Pons (tissue), 1 donor: ENCODE measurements at regions not wholly inside any gene's neighbourhood (a gene's known extent, or its start where the extent isn't known, plus 50 kb on each side); places are given as distances from the start of the nearest gene placed in this dataset.
"Not testable (repeated sequence)": the region's sequence is repeated elsewhere in the genome, so short reads cannot be mapped to it uniquely, and the experiment has no call there.

Source experiments
- DNase-seq: peaks from one replicate; pipeline ENCODE4 v3.0.0-alpha.2; 2016; ENCODE audit warnings: low spot score

- DNase-seq = no peak
These were observed 613.8 kb downstream of the ZWINT start for GRCh38 chr10:55747244-55747643.

DNA sequence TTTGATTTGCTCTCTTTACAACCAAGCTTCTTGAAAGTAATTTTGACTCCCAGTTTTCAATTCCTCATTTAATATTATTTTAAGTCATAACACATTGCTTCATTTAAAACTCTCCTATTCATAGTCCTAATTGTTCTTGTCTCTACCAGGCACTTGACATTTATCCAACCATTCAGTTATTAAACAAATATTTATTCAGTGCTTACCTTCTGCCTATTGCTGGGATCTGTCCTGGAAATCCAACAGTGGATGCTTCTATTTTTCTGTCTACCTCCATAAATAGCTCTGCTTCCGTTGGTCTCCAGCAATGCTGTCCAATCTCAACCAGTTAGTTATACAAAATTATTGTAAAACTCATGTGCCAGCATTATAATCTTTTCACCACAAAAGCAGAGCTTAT lies 615.1 kb downstream of the ZWINT start:
- DNase-seq = no peak

DNA sequence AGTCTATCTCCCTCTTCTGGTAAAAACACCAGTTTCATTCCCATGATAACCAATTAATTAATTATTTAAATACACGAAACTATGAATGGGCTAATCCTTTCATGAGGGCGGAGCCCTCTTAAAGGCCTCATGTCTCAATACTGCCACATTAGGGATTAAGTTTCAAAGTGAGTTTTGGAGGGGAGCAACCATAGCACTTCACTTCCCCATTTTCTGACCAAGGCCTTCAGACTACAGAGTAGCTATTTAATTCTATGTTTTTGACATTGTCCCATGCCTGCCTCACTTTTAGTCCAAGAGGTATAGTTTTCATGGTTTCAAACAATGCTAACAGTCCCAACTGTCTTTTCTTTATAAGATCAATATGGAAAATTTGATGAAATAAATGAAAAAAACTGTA lies 618.6 kb downstream of the ZWINT start:
- DNase-seq = no peak

DNA sequence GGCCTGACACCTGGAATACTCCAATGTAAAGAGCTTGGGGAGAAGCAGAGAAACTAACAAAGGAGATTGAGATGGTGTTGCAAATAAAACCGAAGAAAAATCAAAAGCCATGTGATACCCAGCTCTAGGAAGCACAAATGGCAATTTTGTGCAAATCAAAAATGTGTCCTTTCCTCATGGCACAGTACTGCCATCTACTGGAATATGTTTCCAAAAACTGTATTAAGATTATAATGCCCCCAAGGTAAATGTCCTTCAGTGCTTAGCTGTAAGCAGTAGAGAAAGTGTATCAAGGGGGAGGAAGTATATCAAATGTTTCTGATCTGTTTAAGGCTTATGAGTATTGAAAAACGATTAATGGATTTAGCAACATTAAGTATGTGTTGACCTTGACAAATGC lies 620.3 kb downstream of the ZWINT start:
- peak; percentile 30 for DNase-seq

GRCh38 chr10:55740110-55740509 lies 620.9 kb downstream of the ZWINT start:
- no peak for DNase-seq

GRCh38 chr10:55734112-55734511 lies 626.9 kb downstream of the ZWINT start:
- DNase-seq = no peak

DNA sequence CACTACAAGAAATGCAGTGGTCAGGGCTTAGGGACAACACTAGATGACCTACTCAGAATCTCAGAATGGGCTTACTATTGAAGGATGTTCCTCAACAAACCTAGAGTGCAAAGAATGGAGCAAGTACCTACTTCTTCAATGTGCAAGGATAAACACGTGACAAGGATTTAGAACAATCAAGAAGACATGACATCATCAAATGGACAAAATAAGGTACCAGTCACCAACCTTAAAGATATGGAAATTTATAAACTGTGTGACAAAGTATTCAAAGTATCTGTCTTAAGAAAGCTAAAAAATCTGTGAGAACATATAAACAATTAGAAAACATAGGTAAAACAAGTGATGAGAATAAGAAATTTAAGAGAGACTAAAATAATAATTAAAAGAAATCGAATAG lies 656.1 kb downstream of the ZWINT start:
- no peak for DNase-seq

GRCh38 chr10:55668326-55668922 lies 692.6 kb downstream of the ZWINT start:
- no peak for DNase-seq

DNA sequence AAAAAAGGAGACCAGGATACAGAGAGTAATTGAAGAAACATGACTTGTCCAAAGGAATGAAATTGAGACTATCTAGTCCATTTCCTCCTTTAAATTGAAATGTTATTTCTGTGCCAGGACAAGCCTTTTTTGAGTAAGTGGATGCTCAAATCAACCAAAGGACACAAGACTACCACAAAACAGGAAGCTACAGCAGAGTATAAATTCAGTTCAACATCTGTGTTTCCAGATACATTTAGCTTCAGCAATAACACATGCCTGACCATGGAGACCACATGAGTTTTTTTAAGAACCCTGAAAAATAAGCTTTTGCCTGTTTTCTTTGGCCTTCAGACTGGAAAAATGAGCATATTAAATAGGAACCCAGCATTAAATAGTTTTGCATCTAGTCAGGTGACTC lies 707.5 kb downstream of the ZWINT start:
- DNase-seq = no peak

GRCh38 chr10:55641601-55642000 lies 719.5 kb downstream of the ZWINT start:
- DNase-seq = no peak

DNA sequence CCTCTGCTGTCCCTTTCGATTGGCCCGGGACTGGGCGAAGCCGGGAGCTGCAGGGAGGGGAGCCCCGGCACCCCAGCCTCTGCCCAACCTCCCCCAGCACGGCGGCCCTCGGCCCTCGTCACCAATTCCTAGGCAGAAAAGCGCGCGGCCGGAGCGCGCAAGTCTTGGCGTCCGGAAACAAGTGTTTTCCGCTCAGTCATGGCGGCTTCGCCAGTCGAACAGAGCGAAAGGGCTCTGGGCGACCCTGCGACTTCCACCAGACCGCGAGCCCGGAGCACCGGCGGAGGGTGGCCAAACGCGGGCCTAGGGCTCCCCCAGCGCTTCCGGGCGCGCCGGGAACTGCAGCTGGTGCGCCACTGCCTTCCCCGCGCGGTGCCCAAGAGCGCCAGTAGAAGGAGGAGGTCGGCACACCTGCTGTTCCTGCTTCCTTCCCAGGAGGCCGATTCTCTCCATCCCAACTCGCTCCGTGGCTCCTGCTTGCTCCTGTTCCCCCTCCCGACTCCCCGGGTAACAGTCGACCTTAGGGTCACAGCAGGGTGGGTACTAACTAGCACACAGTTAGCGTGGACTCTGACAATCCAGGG lies 729.9 kb downstream of the ZWINT start:
- peak; percentile 50 for DNase-seq

DNA sequence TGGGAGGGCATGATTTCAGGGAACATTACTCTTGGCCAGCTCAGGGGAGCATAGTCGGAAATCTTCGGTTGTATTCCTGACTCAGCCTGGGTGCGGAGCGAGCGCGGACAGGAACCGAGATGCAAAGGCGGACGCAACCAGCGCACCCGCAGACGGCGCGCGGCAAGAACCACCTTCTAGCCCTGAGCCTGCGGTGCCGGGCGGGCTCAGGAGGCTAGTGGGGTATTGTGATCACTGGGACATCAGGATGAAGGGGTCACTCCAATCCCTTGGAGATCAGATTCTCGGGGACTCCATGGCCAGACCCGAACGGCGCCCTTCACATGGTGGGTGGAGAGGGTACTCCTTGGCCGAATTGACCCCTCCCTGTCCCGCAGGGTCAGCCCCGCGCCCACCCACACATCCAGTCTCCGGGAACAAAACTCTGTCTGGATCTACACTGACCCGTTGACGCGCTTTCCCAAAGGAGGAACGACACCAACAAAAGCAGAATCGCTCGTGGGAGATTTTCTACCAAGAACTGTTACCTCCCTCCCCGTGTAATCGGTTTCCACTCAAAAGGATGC lies 730.5 kb downstream of the ZWINT start:
- DNase-seq = peak; percentile 5

GRCh38 chr10:55629793-55630490 lies 731.1 kb downstream of the ZWINT start:
- DNase-seq = peak; percentile 53

- DNase-seq = peak; percentile 18
These were observed 732.8 kb downstream of the ZWINT start for GRCh38 chr10:55628260-55628701.

- DNase-seq = no peak
These were observed 733.5 kb downstream of the ZWINT start for GRCh38 chr10:55627501-55628051.

- DNase-seq = not testable (repeated sequence)
These were observed 759.2 kb downstream of the ZWINT start for GRCh38 chr10:55601690-55602478.

DNA sequence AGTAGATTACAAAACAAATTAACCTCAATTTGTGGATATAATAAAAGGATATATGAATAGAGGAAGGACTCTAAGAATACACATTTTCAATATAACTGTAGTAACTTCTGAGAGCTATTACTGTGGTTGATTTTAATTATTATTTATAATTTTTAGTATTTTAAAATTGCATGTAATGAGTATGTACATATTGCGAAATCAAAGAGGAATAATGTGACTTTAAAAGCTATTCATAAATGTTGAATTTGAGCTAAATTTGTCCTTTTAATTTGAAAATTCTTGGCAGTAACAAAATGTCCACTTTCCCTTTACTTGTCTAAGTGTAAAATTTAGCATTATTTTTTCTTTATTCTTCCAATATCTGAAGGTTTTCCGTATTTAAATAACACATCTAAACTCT lies 750.6 kb upstream of the PCDH15 start:
- DNase-seq = no peak

DNA sequence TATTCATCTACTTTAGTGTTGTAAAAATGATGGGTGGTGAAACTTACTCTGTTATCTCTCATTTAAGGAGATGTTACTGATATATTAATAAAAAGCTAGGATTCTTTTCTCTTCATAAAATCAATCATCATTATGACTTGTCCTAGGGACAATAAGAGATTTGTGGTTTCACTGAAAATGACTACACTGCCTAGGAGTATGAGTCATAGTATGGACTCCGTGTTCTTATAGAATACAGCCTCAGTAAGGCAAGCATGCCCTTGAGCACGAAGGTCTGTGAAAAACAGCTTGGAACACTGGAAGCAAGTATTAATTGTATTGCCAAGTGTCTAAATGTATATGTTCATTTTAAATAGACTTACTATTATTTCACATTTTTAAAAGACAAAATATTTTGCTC lies 749.2 kb upstream of the PCDH15 start:
- peak; percentile 7 for DNase-seq

- not testable (repeated sequence) for DNase-seq
These were observed 736.5 kb upstream of the PCDH15 start for GRCh38 chr10:55537497-55537896.

DNA sequence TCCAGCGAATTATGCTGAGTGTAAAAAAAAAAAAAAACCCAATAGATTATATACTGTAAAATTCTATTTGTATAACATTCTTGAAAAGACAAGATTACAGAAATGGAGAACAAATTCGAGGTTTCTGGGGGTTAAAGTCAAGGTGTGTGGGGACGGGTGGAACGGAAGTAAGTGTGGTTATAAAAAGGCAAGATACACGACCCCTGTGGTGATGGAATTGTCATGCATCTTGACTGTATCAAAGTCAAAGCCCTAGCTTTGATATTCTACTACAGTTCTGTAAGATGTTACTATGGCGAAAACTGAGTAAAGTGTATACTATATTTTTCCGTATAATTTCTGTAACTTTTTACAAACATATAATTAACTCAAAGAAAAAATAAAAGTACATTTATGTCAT lies 718.2 kb upstream of the PCDH15 start:
- DNase-seq = no peak

DNA sequence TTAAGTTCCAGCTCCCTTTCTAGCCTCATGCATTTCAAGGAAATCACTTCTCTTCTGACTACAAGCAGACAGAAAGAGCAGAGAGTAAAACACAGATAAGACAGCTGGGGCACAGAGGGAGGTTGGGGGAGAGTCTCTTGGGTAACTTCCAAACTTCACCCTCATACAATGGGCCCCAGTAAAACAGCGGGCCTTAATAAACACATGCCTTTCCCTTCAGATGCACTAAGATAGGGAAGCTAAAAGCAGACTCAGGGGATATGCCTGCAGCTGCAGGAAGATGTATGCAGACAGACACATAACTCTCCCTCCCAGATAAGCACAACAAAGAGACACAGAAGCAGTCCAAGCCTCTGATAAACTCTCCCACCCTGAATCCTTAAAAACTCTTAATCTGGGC lies 717.4 kb upstream of the PCDH15 start:
- not testable (repeated sequence) for DNase-seq

DNA sequence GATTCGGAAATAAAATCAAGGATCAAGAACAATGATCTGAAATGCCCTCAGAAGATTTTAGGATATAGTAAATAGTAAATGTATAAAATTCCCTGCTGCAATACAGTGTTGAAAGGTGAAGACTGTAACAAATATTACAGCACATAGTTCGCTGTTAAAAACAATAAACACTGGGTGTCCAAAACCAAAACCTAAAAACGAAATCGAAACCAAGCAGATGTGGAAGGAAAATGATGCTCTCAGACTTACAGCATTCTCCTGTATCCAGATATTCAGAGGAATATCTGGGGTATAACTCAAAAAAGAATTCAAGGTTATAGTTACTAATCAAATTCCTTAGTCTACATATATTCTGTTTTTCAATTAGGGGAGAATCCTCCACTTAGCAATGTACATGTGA lies 708.1 kb upstream of the PCDH15 start:
- no peak for DNase-seq
